HG02884 (cell line): ENCODE measurements at regions not wholly inside any gene's neighbourhood (a gene's known extent, or its start where the extent isn't known, plus 50 kb on each side); places are given as distances from the start of the nearest gene placed in this dataset.

Source experiments
- ATAC-seq: cut with Tn5 transposase; IDR thresholded peaks from one replicate; pipeline ENCODE4 v1.9.1; 2021; ENCODE audit warnings: mild to moderate bottlenecking, moderate library complexity; ENCODE audit not compliant: unreplicated experiment

- ATAC-seq = no peak
These were observed 302.1 kb downstream of the MAP2K6 start for GRCh38 chr17:69716556-69716955.

- no peak for ATAC-seq
These were observed 302.7 kb downstream of the MAP2K6 start for GRCh38 chr17:69717214-69717613.

DNA sequence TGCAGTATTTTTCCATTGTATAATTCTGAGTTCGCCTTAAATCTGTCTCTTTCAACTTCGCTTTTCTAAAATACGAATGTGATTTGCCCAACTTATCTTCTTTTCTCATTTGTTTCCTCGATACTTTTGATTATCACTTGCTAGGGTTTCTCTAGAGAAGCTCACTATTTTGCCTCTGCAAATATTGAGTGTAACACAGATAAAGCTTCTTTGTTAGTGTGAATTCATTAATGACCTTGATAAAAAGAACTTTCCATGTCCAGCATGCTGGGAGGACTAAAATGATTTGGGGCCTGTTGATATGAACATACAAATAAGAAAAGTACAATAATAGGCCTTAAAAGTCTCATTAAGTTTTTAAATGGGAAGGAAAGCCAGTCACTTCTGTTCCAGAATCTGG, 303.3 kb downstream of the MAP2K6 start:
- ATAC-seq = no peak

- ATAC-seq = no peak
These were observed 305.1 kb downstream of the MAP2K6 start for GRCh38 chr17:69719474-69720048.

- ATAC-seq = no peak
These were observed 308.0 kb downstream of the MAP2K6 start for GRCh38 chr17:69722518-69722917.

DNA sequence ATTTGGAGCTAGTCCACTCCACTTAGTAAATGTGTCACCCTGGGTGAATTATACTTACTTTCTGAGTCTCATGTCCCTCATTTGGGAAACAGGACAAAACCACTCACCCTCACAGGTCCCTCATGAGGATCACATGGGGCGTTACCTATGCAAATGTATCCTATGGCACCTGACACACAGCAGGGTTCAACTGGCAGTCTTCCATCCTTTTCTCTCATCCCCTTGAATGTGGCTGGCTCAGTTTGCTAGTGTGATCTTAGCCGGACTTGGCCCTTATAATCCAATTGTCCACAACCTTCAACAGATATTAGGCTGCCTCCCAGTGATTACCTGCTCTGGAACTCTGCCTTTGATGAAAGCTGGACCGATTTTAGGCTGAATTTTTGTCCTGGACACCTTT, 308.8 kb downstream of the MAP2K6 start:
- no peak for ATAC-seq

GRCh38 chr17:69723741-69724140, 309.2 kb downstream of the MAP2K6 start:
- no peak for ATAC-seq

DNA sequence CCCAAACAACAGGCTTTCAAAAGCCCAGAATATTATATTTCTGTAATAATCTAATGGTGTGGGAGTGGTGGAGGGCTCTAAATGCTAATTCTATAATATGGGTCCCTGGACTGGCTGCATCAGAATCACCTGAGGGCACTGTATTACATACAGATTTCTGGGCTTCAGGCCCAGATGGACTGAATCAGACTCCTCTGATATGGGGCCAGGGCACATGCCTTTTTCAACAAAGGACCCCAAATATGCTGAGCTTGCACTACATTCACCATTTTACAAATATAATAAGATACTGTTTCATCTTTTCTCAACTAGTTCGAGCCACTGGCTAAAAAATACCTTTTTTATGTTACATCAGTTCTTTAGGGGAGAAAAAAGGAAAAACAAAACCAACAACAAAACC, 309.7 kb downstream of the MAP2K6 start:
- ATAC-seq = no peak

DNA sequence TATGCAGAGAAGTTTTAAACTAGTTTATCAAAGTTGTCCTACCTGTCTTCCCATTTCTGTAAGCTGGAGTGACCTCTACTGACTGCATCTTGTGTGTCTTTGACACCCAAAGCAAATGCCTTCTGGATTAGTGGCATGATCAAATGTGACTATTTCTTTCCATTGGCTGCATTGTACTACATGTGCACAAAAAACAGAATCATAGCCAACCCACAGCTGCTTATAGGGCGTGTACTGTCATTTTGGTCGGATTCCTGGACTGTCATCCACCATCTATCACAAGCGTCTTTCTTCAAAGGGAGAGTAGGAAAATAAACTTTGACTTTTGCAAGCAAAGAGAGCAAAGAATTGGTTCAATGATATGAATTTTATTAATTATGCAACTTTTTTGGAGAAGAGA, 310.6 kb downstream of the MAP2K6 start:
- no peak for ATAC-seq

- no peak for ATAC-seq
These were observed 314.3 kb downstream of the MAP2K6 start for GRCh38 chr17:69728816-69729215.

DNA sequence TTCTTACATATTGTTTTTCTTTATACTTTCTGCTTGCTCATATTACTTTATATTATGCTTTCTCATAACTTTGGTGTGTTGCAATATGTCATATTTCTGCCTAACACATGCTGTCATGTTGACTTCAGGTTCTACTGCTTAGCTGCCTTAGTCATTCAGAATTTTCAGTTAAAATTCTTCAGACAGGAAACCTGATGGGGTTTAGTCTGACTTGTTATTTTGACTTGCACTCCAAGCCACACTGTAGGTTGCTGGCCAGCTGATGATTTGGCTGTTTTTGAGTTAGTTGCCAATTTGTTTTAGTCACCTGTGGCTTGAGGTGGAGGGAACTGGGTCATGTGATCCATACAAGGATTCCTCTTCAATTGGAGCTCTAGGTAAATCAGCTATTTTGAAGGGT, 315.4 kb downstream of the MAP2K6 start:
- ATAC-seq = no peak

GRCh38 chr17:69732272-69732918, 317.9 kb downstream of the MAP2K6 start:
- no peak for ATAC-seq

- ATAC-seq = no peak
These were observed 318.9 kb downstream of the MAP2K6 start for GRCh38 chr17:69733171-69734012.

- no peak for ATAC-seq
These were observed 320.2 kb downstream of the MAP2K6 start for GRCh38 chr17:69734656-69735055.

- no peak for ATAC-seq
These were observed 320.8 kb downstream of the MAP2K6 start for GRCh38 chr17:69735285-69735684.

DNA sequence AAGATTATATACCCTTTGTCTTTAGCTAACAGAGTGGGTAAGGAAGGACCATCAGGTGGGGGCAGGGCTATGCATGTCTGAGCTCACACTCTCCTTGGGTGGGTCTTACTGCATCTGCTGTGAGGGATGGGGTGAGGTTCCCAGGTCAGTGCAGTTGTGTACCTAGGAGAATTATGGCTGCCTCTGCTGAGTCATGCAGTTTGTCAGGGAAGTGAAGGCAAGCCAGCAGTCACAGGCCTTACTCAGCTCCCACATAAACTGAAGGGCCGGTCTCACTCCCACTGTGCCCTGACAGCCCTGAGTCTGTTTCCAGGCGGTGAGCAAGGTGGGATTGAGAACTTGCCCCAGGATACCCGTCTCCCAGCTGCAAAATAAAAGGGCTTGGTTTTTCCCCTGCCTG, 328.6 kb downstream of the MAP2K6 start:
- ATAC-seq = no peak

GRCh38 chr17:69744512-69745070, 330.1 kb downstream of the MAP2K6 start:
- ATAC-seq = no peak

DNA sequence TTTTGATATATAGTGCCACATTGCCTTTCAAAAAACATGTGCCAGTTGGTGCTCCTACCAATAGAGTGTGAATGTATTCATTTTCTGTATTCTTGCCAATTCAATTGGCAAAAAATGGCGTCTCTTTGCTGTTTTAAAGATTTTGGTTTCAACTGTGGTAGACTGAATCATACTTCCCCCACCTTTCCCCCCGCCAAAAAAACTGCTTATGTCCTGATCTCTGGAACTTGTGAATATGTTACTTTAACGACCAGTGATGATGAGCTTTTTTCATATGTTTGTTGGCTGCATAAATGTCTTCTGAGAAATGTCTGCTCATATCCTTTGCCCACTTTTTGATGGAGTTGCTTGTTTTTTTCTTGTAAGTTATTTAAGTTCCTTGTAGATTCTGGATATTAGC, 325.1 kb upstream of the KCNJ16 start:
- no peak for ATAC-seq

DNA sequence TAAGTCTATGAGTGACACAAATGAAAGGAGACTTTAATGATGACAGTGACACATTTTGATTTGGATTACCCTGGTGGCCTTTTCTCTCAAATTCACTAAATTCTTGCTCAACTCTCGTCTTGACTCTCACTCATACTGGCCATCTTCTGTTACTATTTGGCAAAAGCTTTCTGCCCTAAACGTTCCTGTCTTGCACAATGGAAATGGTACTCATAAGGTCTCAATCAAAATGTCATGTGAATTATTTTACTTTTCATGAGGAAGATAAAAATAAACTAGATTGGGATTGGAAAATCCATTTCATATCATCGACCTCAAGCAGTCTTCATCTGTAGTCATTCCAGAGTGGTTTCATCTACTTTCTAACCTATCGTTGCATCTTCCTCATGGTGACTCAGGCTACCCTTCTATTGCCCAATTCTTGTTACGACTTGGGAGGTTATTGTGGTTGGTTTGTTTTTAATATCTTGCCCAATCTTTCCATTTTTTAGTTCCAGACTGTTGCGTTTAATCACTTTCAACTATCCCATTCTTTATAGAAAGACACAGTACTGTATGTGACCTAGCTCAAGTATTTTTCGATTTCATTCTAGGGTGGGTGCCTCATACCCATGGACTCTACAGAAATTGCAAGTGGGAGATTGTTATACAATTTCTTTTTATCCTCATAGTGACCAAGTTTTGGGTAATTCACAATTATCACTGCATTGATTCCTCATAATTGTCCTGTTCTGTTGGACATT, 317.2 kb upstream of the KCNJ16 start:
- no peak for ATAC-seq

GRCh38 chr17:69760562-69760961, 314.5 kb upstream of the KCNJ16 start:
- no peak for ATAC-seq

- no peak for ATAC-seq
These were observed 314.0 kb upstream of the KCNJ16 start for GRCh38 chr17:69761011-69761410.
